Epithelial cell of esophagus (primary cell): ENCODE measurements at regions not wholly inside any gene's neighbourhood (a gene's known extent, or its start where the extent isn't known, plus 50 kb on each side); places are given as distances from the start of the nearest gene placed in this dataset.

Experiments
- DNase-seq: peaks from one replicate; pipeline ENCODE4 v3.0.0; 2010; ENCODE audit warnings: low read depth
- H3K4me3 ChIP-seq: 2 replicates; pipeline ENCODE4 v1.5.1; 2011; ENCODE audit warnings: mild to moderate bottlenecking, low read length, control low read depth
- CTCF ChIP-seq: IDR thresholded peaks from 2 replicates; pipeline ENCODE4 v1.5.1; 2011; ENCODE audit warnings: low read depth, mild to moderate bottlenecking, low read length, control low read depth, inconsistent platforms; ENCODE audit not compliant: insufficient read depth; ENCODE audit errors: missing control alignments

- no peak for TF ChIP-seq CTCF
- H3K4me3 ChIP-seq: no peak overlapping the region
- DNase-seq: no peak
Observed at GRCh38 chr1:196144588-196144987, 463.7 kb downstream of the KCNT2 start.

GRCh38 chr1:196143602-196144342 is 464.5 kb downstream of the KCNT2 start:
- no peak for TF ChIP-seq CTCF
- H3K4me3 ChIP-seq: no peak overlapping the region
- DNase-seq: no peak

- no peak overlapping the region for H3K4me3 ChIP-seq
- DNase-seq: peak; percentile 18
- no peak for TF ChIP-seq CTCF
Observed at GRCh38 chr1:196142111-196142640, 466.1 kb downstream of the KCNT2 start.

- peak; percentile 85 for DNase-seq
- no peak for TF ChIP-seq CTCF
- H3K4me3 ChIP-seq: no peak overlapping the region
Observed at GRCh38 chr1:196136396-196136795, 471.8 kb downstream of the KCNT2 start.

GRCh38 chr1:196131691-196132090 is 476.5 kb downstream of the KCNT2 start:
- TF ChIP-seq CTCF: no peak
- no peak overlapping the region for H3K4me3 ChIP-seq
- no peak for DNase-seq

GRCh38 chr1:196128835-196129234 is 479.4 kb downstream of the KCNT2 start:
- no peak overlapping the region for H3K4me3 ChIP-seq
- peak; percentile 32 for DNase-seq
- no peak for TF ChIP-seq CTCF

GRCh38 chr1:196121181-196121580 is 487.1 kb downstream of the KCNT2 start:
- H3K4me3 ChIP-seq: no peak overlapping the region
- no peak for TF ChIP-seq CTCF
- no peak for DNase-seq
